Activated CD8-positive, alpha-beta memory T cell treated with anti-CD3 and anti-CD28 coated beads, Interleukin-2, amount 10 ng/mL, durations not matched to agents 7 days and 5 days (primary cell): ENCODE measurements at regions not wholly inside any gene's neighbourhood (a gene's known extent, or its start where the extent isn't known, plus 50 kb on each side); places are given as distances from the start of the nearest gene placed in this dataset.
"Not testable (repeated sequence)": the region's sequence is repeated elsewhere in the genome, so short reads cannot be mapped to it uniquely, and the experiment has no call there.

Source experiments
- ATAC-seq: fragments of 150-1000 bp; cut with Tn5 transposase; one replicate; pipeline ENCODE4 v1.10.0; 2021; ENCODE audit warnings: moderate library complexity
- CTCF ChIA-PET: fragments of 350-600 bp; sonication (Branson Sonifier 250); formaldehyde crosslinking; loops from one replicate; lab custom pipeline; 2021; ENCODE audit warnings: antibody characterized with exemption; lab: Charles Lee
- DNase-seq: peaks from one replicate; pipeline ENCODE4 v3.0.0-alpha.2; 2020
- H3K27ac Mint-ChIP-seq: one replicate; pipeline ENCODE4 v1.8.0; 2021; ENCODE audit warnings: mild to moderate bottlenecking, mixed read lengths
- H3K27me3 Mint-ChIP-seq: one replicate; pipeline ENCODE4 v1.8.0; 2021; ENCODE audit warnings: mixed read lengths
- H3K36me3 Mint-ChIP-seq: one replicate; pipeline ENCODE4 v1.8.0; 2021; ENCODE audit warnings: mild to moderate bottlenecking, mixed read lengths
- H3K4me1 Mint-ChIP-seq: one replicate; pipeline ENCODE4 v1.8.0; 2021; ENCODE audit warnings: mixed read lengths
- H3K4me3 Mint-ChIP-seq: one replicate; pipeline ENCODE4 v1.8.0; 2021; ENCODE audit warnings: mild to moderate bottlenecking, moderate library complexity, mixed read lengths
- H3K9me3 Mint-ChIP-seq: one replicate; pipeline ENCODE4 v1.8.0; 2022; ENCODE audit warnings: low read depth, mixed read lengths

DNA sequence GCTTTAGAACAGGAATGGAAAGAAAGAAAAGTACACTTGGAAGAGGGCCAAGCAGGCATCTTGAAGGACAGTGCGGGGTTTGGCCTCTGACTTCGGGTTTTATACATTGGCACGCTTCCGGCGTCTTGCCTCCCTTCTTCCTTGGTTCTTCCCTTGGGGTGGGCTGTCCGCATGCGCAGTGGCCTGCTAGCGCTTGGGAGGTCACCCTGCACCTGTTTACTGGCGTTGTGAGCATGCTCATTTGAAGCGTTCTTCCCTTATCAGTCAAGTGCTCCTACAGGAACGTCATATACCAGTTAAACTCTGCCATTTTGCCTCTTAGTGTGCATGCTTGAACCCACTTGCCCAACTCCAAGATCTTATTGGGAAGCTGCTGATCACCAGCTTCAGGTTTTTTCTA, 230.0 kb downstream of the TTLL2 start:
- CTCF ChIA-PET: no interaction called here
- Mint-ChIP-seq H3K9me3 (peaks cover 4% of the 10 kb centered on the region), H3K27me3 (no peaks in the 10 kb centered on the region), H3K4me3 (no peak overlapping the region), H3K4me1 (no peaks in the 10 kb centered on the region), H3K36me3 (no peaks in the 10 kb centered on the region), H3K27ac (no peak overlapping the region)
- ATAC-seq (no peak), DNase-seq (no peak)

DNA sequence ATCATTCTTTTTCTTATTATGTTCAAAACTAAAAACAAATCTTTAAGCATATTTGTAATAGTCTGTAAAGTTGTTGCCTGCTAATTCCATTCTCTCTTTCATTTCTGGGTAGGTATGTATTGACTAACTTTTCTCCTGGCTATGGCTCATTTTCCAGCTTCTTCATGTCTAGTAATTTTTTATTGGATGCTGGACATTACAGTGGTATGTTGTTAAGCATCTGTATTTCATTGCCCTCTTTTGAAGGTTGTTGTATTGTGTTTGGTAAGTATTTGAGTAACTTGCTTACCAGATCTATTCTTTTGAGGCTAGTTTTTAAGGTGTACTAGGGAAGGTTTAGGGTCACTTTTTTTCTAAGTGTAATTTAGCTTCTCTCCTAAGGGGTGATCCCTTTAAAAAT, 230.9 kb downstream of the TTLL2 start:
- Mint-ChIP-seq H3K9me3 (peaks cover 4% of the 10 kb centered on the region), H3K4me3 (no peak overlapping the region), H3K27me3 (no peaks in the 10 kb centered on the region), H3K36me3 (no peaks in the 10 kb centered on the region), H3K4me1 (no peaks in the 10 kb centered on the region), H3K27ac (no peak overlapping the region)
- CTCF ChIA-PET: no interaction called here
- ATAC-seq (no peak), DNase-seq (no peak)

DNA sequence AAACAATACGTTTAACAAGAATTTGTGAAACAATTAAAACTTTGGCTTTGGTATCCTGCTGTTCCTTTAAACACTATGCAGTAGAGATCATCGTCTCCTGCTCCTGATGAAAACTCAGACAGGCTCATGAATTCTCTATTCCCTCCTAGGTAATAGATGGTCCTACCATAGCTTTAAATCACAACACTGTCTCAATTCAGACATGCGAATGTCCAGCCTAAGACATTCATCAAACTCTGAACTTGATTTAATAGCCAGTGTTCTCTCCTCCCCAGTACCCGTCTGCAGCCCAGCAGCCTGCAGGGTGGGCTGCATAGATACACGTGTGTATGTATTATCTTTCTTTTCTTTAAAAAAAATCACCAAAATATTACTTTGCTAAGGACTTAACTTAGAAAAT, 232.8 kb downstream of the TTLL2 start:
- H3K27me3 Mint-ChIP-seq: no peaks in the 10 kb centered on the region
- DNase-seq: no peak
- no peak for ATAC-seq
- H3K4me3 Mint-ChIP-seq: no peak overlapping the region
- CTCF ChIA-PET: no interaction called here
- no peak overlapping the region for H3K27ac Mint-ChIP-seq
- no peaks in the 10 kb centered on the region for H3K4me1 Mint-ChIP-seq
- H3K36me3 Mint-ChIP-seq: no peaks in the 10 kb centered on the region
- H3K9me3 Mint-ChIP-seq: peaks cover 4% of the 10 kb centered on the region

GRCh38 chr6:167558246-167559177, 233.6 kb downstream of the TTLL2 start:
- CTCF ChIA-PET: no interaction called here
- ATAC-seq (no peak), DNase-seq (no peak)
- Mint-ChIP-seq H3K27ac (no peak overlapping the region), H3K9me3 (peaks cover 4% of the 10 kb centered on the region), H3K4me1 (no peaks in the 10 kb centered on the region), H3K36me3 (no peaks in the 10 kb centered on the region), H3K27me3 (no peaks in the 10 kb centered on the region), H3K4me3 (no peak overlapping the region)

DNA sequence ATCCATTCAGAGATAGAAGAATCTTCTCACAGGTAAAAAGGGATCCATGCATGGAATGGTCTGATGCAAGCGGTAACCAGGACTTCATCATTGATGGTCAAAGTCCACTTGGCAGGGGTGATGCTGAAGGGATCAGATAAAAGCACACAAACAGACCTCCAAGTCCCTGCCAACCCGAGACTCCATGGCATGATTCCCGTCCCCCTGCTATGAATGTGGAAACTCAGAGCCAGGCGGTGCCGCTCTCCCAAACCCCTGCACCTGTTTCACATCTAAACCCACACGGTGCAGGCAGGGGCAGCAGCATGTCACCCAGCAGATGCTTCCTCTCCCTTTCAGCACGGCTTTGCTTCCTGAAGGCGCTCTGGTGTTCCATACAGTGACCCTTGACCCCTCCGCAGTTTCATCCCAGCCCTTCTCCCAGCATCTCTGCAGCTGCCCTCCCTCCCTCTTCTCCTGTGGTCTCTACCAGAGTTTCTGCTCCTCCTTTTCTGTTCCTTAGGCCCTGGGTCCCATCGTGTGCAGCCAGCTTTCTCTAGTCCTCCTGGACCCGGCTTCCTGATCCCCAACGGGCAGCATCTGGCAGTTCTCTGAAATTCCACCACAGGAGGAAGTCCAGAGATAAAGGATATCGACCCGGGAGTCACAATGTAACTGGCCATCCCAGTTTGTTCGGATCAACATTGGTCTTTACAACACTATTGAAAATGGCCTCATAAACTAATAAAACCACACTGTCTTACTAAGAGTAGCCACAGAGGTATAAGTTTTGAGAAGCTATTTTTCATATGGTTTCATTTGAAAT, 235.0 kb downstream of the TTLL2 start:
- Mint-ChIP-seq H3K4me3 (no peak overlapping the region), H3K4me1 (no peaks in the 10 kb centered on the region), H3K9me3 (peaks cover 2% of the 10 kb centered on the region), H3K36me3 (no peaks in the 10 kb centered on the region), H3K27ac (no peak overlapping the region), H3K27me3 (no peaks in the 10 kb centered on the region)
- CTCF ChIA-PET: no interaction called here
- ATAC-seq: no peak
- DNase-seq: no peak

GRCh38 chr6:167560673-167561569, 236.0 kb downstream of the TTLL2 start:
- no peak overlapping the region for H3K27ac Mint-ChIP-seq
- H3K4me1 Mint-ChIP-seq: no peaks in the 10 kb centered on the region
- H3K9me3 Mint-ChIP-seq: peaks cover 2% of the 10 kb centered on the region
- H3K4me3 Mint-ChIP-seq: no peak overlapping the region
- no peaks in the 10 kb centered on the region for H3K27me3 Mint-ChIP-seq
- CTCF ChIA-PET: no interaction called here
- H3K36me3 Mint-ChIP-seq: no peaks in the 10 kb centered on the region
- ATAC-seq (no peak), DNase-seq (no peak)

DNA sequence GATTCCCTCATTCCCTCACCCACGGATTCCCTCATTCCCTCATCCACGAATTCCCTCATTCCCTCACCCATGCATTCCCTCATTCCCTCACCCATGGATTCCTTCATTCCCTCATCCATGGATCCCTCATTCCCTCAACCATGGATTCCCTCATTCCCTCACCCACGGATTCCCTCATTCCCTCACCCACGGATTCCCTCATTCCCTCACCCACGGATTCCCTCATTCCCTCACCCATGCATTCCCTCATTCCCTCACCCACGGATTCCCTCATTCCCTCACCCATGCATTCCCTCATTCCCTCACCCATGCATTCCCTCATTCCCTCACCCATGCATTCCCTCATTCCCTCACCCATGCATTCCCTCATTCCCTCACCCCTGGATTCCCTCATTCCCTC, 238.0 kb downstream of the TTLL2 start:
- H3K36me3 Mint-ChIP-seq, CTCF ChIA-PET, H3K9me3 Mint-ChIP-seq, DNase-seq, H3K27me3 Mint-ChIP-seq, H3K4me1 Mint-ChIP-seq, H3K4me3 Mint-ChIP-seq, H3K27ac Mint-ChIP-seq, ATAC-seq: not testable (repeated sequence)

- ATAC-seq: no peak
- H3K27ac Mint-ChIP-seq: no peak overlapping the region
- no peaks in the 10 kb centered on the region for H3K4me1 Mint-ChIP-seq
- H3K27me3 Mint-ChIP-seq: no peaks in the 10 kb centered on the region
- CTCF ChIA-PET: no interaction called here
- DNase-seq: no peak
- no peak overlapping the region for H3K4me3 Mint-ChIP-seq
- peaks cover 2% of the 10 kb centered on the region for H3K9me3 Mint-ChIP-seq
- H3K36me3 Mint-ChIP-seq: no peaks in the 10 kb centered on the region
Observed at GRCh38 chr6:167564416-167565250, 239.7 kb downstream of the TTLL2 start.

- ATAC-seq (no peak), DNase-seq (no peak)
- H3K4me1 Mint-ChIP-seq: no peaks in the 10 kb centered on the region
- no peak overlapping the region for H3K27ac Mint-ChIP-seq
- no peaks in the 10 kb centered on the region for H3K36me3 Mint-ChIP-seq
- H3K9me3 Mint-ChIP-seq: peaks cover 2% of the 10 kb centered on the region
- no peak overlapping the region for H3K4me3 Mint-ChIP-seq
- CTCF ChIA-PET: no interaction called here
- H3K27me3 Mint-ChIP-seq: no peaks in the 10 kb centered on the region
Observed at GRCh38 chr6:167565388-167565787, 240.5 kb downstream of the TTLL2 start.

DNA sequence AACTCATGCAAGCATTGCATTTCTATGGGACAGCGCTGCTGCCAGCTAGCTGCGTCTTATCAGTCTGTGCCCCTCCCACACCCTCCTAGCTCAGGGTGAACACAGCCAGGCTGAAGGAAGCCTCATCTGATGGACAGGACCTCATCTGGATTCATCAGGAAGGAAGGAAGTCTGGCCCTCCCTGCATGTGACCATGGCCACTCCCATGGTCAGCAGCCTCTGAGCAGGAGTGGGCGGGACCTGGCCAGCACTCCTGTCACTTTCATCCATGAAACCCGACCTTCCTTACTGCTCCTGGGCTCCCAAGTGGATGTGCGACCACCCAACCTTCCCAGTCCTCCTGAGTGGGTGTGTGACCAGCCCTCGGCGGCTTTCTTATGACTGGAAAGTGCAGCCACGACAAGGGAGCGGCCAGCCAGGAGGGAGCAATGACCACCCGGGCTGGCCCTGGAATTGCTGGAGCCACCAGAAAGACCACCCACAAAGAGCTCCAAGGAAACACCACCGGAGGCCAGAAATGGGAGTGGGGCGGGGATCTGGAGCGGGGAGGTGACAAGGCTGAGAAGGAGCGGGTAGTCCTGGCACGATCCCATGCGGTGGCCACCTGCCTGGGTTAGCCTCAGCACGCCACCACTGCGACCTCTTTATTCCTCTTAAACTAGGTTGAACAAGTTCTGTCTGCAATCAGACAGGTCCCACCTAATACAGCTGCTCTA, 241.2 kb downstream of the TTLL2 start:
- CTCF ChIA-PET: no interaction called here
- Mint-ChIP-seq H3K27me3 (no peaks in the 10 kb centered on the region), H3K9me3 (peaks cover 2% of the 10 kb centered on the region), H3K27ac (no peak overlapping the region), H3K4me1 (no peaks in the 10 kb centered on the region), H3K36me3 (no peaks in the 10 kb centered on the region), H3K4me3 (no peak overlapping the region)
- DNase-seq (no peak), ATAC-seq (no peak)

DNA sequence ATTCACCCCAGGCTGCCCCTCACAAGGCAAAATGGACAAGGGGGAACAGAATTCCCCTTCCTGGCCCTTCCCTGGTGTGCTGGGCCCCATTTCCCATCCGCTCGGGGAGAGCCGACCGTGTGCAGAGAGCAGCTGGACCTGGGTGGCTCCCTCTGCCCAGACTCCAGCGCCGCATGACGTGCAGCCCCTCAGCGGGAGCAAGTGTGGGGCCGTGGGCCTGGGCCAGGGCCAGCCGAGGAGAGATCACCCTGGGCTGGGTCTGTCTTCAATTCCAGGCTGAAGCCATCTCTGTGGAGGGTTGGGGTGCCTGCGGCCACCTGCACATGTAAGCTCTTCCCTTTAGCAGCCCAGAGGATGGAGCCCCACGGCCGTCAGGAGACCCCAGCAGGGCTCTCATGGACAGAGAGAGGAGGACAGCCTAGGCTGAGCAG, 241.8 kb downstream of the TTLL2 start:
- H3K27ac Mint-ChIP-seq: no peak overlapping the region
- no peaks in the 10 kb centered on the region for H3K4me1 Mint-ChIP-seq
- CTCF ChIA-PET: no interaction called here
- no peaks in the 10 kb centered on the region for H3K27me3 Mint-ChIP-seq
- H3K36me3 Mint-ChIP-seq: no peaks in the 10 kb centered on the region
- H3K9me3 Mint-ChIP-seq: peaks cover 2% of the 10 kb centered on the region
- no peak overlapping the region for H3K4me3 Mint-ChIP-seq
- ATAC-seq: no peak
- no peak for DNase-seq
